Astrocyte (in vitro differentiated cells and primary cell): ENCODE measurements at regions not wholly inside any gene's neighbourhood (a gene's known extent, or its start where the extent isn't known, plus 50 kb on each side); places are given as distances from the start of the nearest gene placed in this dataset.

Source experiments
- CTCF ChIP-seq: IDR thresholded peaks from 2 replicates; pipeline ENCODE4 v1.5.1; 2011; ENCODE audit warnings: low read depth, mild to moderate bottlenecking, inconsistent platforms, low read length, moderate library complexity; ENCODE audit not compliant: insufficient read depth
- EZH2 ChIP-seq: IDR thresholded peaks from 2 replicates; pipeline ENCODE4 v1.6.1; 2012; ENCODE audit warnings: mild to moderate bottlenecking, low read length, inconsistent platforms; ENCODE audit not compliant: insufficient read depth

- TF ChIP-seq CTCF: no peak
- no peak for TF ChIP-seq EZH2
Measured at GRCh38 chr5:53378190-53378589, 102.2 kb upstream of the FST start.
